Vagina (tissue), 2 donors: ENCODE measurements at regions not wholly inside any gene's neighbourhood (a gene's known extent, or its start where the extent isn't known, plus 50 kb on each side); places are given as distances from the start of the nearest gene placed in this dataset.

ENCODE experiments used
- CTCF ChIP-seq, 3 experiments: fragments of 450-650 bp in 2 of 3; fragments of 200-600 bp in 1 of 3; sonication (generic) in 1 of 3; IDR thresholded peaks; one replicate each; pipeline ENCODE4 v1.5.1; 2017 to 2019; ENCODE audit warnings: antibody characterized with exemption in 3 of 3, mild to moderate bottlenecking in 2 of 3, moderate library complexity in 2 of 3
- POLR2A ChIP-seq, 2 donors: fragments of 450-650 bp; IDR thresholded peaks; one replicate each; pipeline ENCODE4 v1.6.1; 2017; ENCODE audit warnings: antibody characterized with exemption in 2 of 2, mild to moderate bottlenecking in 2 of 2, moderate library complexity in 2 of 2
- POLR2AphosphoS5 ChIP-seq, 2 donors: sonication (generic); formaldehyde crosslinking; IDR thresholded peaks; one replicate each; pipeline ENCODE4 v1.9.0; 2017; ENCODE audit warnings: antibody characterized with exemption in 2 of 2, mild to moderate bottlenecking in 2 of 2, low read depth in 1 of 2; ENCODE audit not compliant: insufficient read depth in 1 of 2

DNA sequence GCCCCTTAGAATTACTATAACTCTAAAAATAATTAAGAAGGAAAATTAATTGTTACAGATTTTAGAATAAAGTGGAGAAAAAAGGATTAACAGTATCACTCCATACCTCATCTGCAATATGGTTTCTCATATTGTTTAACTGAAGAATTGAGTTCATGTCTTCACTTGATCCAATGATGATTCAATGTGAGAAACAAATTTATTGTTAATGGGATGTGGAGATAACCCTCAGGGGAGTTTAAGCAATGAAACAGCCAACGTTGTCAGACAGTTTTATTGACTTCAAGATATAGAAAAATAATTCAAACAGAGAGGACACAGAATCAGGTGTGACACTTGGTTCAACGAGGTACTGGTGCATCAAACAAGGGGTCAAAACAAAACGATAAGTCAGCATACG is 665.2 kb upstream of the ACO1 start:
- TF ChIP-seq CTCF (IDR thresholded peaks at IDR 0.05) (no peak), POLR2AphosphoS5 (IDR thresholded peaks at IDR 0.05; ENCODE audit: insufficient read depth in 1 of 2, low read depth in 1 of 2) (no peak), POLR2A (IDR thresholded peaks at IDR 0.05) (no peak)
